Trophoblast cell (in vitro differentiated cells and primary cell): ENCODE measurements at regions not wholly inside any gene's neighbourhood (a gene's known extent, or its start where the extent isn't known, plus 50 kb on each side); places are given as distances from the start of the nearest gene placed in this dataset.
"Not testable (repeated sequence)": the region's sequence is repeated elsewhere in the genome, so short reads cannot be mapped to it uniquely, and the experiment has no call there.

Experiments used
- DNase-seq, 2 donors: peaks; one replicate each; pipeline ENCODE4 v3.0.0-alpha.2; 2016
- H2AFZ ChIP-seq: 2 replicates; pipeline ENCODE4 v1.6.1; 2013; ENCODE audit warnings: low read length, moderate library complexity, mild to moderate bottlenecking; ENCODE audit not compliant: insufficient read depth, poor library complexity
- H2AK5ac ChIP-seq: 2 replicates; pipeline ENCODE4 v1.6.1; 2013; ENCODE audit warnings: mild to moderate bottlenecking, low read length
- H2BK120ac ChIP-seq: 2 replicates; pipeline ENCODE4 v1.6.1; 2013; ENCODE audit warnings: low read length, mild to moderate bottlenecking, moderate library complexity; ENCODE audit not compliant: insufficient read depth, poor library complexity
- H2BK12ac ChIP-seq: 2 replicates; pipeline ENCODE4 v1.6.1; 2013; ENCODE audit warnings: mild to moderate bottlenecking, low read length, moderate library complexity
- H2BK5ac ChIP-seq: 2 replicates; pipeline ENCODE4 v1.6.1; 2013; ENCODE audit warnings: low read length, low read depth, moderate library complexity, mild to moderate bottlenecking; ENCODE audit not compliant: poor library complexity
- H3K14ac ChIP-seq: 2 replicates; pipeline ENCODE4 v1.6.1; 2013; ENCODE audit warnings: mild to moderate bottlenecking, low read length
- H3K18ac ChIP-seq: 2 replicates; pipeline ENCODE4 v1.6.1; 2013; ENCODE audit warnings: mild to moderate bottlenecking, low read length
- H3K23ac ChIP-seq: 2 replicates; pipeline ENCODE4 v1.6.1; 2013; ENCODE audit warnings: low read length
- H3K27ac ChIP-seq: 2 replicates; pipeline ENCODE4 v1.5.1; 2013; ENCODE audit warnings: low read depth, mild to moderate bottlenecking, inconsistent platforms, low read length, moderate library complexity
- H3K27me3 ChIP-seq: 2 replicates; pipeline ENCODE4 v1.6.1; 2013; ENCODE audit warnings: inconsistent platforms, mild to moderate bottlenecking, low read length, moderate library complexity; ENCODE audit not compliant: insufficient read depth
- H3K36me3 ChIP-seq, 2 experiments: 1 replicate in 1 of 2; 2 replicates in 1 of 2; pipeline ENCODE4 v1.6.1; 2013; ENCODE audit warnings: low read length in 2 of 2, mild to moderate bottlenecking in 2 of 2, moderate library complexity in 1 of 2; ENCODE audit not compliant: insufficient read depth in 2 of 2, control insufficient read depth in 1 of 2
- H3K4ac ChIP-seq: 2 replicates; pipeline ENCODE4 v1.6.1; 2013; ENCODE audit warnings: low read depth, mild to moderate bottlenecking, low read length, moderate library complexity
- H3K4me1 ChIP-seq, 2 experiments: 1 replicate in 1 of 2; 2 replicates in 1 of 2; pipeline ENCODE4 v1.6.1; 2013; ENCODE audit warnings: low read length in 2 of 2, mild to moderate bottlenecking in 2 of 2, moderate library complexity in 1 of 2; ENCODE audit not compliant: insufficient read depth in 2 of 2, control insufficient read depth in 1 of 2
- H3K4me2 ChIP-seq: 2 replicates; pipeline ENCODE4 v1.6.1; 2013; ENCODE audit warnings: inconsistent platforms, mild to moderate bottlenecking, low read length, moderate library complexity
- H3K4me3 ChIP-seq: 2 replicates; pipeline ENCODE4 v1.5.1; 2013; ENCODE audit warnings: mild to moderate bottlenecking, low read depth, low read length, inconsistent platforms
- H3K79me1 ChIP-seq: one replicate; pipeline ENCODE4 v1.6.1; 2013; ENCODE audit warnings: low read length
- H3K79me2 ChIP-seq: 2 replicates; pipeline ENCODE4 v1.6.1; 2013; ENCODE audit warnings: low read length, mild to moderate bottlenecking; ENCODE audit not compliant: control insufficient read depth, insufficient read depth, poor library complexity
- H3K9ac ChIP-seq: 2 replicates; pipeline ENCODE4 v1.6.1; 2013; ENCODE audit warnings: mild to moderate bottlenecking, low read length
- H3K9me3 ChIP-seq: 2 replicates; pipeline ENCODE4 v1.6.1; 2013; ENCODE audit warnings: low read depth, mild to moderate bottlenecking, control low read depth, inconsistent platforms, low read length; ENCODE audit not compliant: insufficient read depth
- H4K12ac ChIP-seq: 2 replicates; pipeline ENCODE4 v1.6.1; 2013; ENCODE audit warnings: low read depth, mild to moderate bottlenecking, low read length, moderate library complexity
- H4K8ac ChIP-seq: 2 replicates; pipeline ENCODE4 v1.6.1; 2013; ENCODE audit warnings: low read depth, mild to moderate bottlenecking, low read length, moderate library complexity
- H4K91ac ChIP-seq: one replicate; pipeline ENCODE4 v1.6.1; 2013; ENCODE audit warnings: low read depth, mild to moderate bottlenecking, low read length, moderate library complexity
- WGBS: extraction: QIAGEN DNeasy Blood & Tissue Kit; methylation state at CpG from one replicate; pipeline ENCODE4 v1.1.7; 2013; ENCODE audit warnings: missing lambda C conversion rate; ENCODE audit not compliant: insufficient read length, insufficient coverage; ENCODE audit errors: extremely low coverage; 5-methylcytosine and 5-hydroxymethylcytosine counted together

- H3K79me1 ChIP-seq, H3K4ac ChIP-seq, H3K36me3 ChIP-seq, H2BK12ac ChIP-seq, H3K14ac ChIP-seq, H2BK5ac ChIP-seq, H3K79me2 ChIP-seq, H3K4me2 ChIP-seq, H3K4me3 ChIP-seq, H3K4me1 ChIP-seq, H4K8ac ChIP-seq, H2BK120ac ChIP-seq, H2AFZ ChIP-seq, H3K27me3 ChIP-seq, H3K27ac ChIP-seq, H3K23ac ChIP-seq, H2AK5ac ChIP-seq, H3K18ac ChIP-seq, H3K9ac ChIP-seq, H4K91ac ChIP-seq, DNase-seq, H4K12ac ChIP-seq, H3K9me3 ChIP-seq: not testable (repeated sequence)
- WGBS = 100% methylated on average over 2 of the region's 7 CpGs
These were observed 51.8 kb upstream of the OSMR start for GRCh38 chr5:38794037-38794436.

GRCh38 chr5:38794986-38795385, 50.8 kb upstream of the OSMR start:
- Histone ChIP-seq H3K23ac (no peak overlapping the region), H2BK120ac (no peak overlapping the region), H3K14ac (no peak overlapping the region), H2AFZ (no peak overlapping the region), H3K27me3 (no peaks in the 10 kb centered on the region), H4K8ac (no peak overlapping the region), H3K9me3 (no peaks in the 10 kb centered on the region), H3K27ac (no peak overlapping the region), H3K4me2 (no peak overlapping the region), H3K36me3 (no peaks in the 10 kb centered on the region), H2BK5ac (no peak overlapping the region), H3K79me2 (no peaks in the 10 kb centered on the region), H3K4me1 (no peaks in the 10 kb centered on the region), H3K79me1 (no peaks in the 10 kb centered on the region), H3K18ac (no peak overlapping the region), H3K4me3 (no peak overlapping the region), H4K12ac (no peak overlapping the region), H4K91ac (no peak overlapping the region), H3K9ac (no peak overlapping the region), H3K4ac (no peak overlapping the region), H2BK12ac (no peak overlapping the region), H2AK5ac (no peak overlapping the region)
- WGBS = no CpG with 5 or more reads among the region's 5 CpGs
- DNase-seq = no peak

DNA sequence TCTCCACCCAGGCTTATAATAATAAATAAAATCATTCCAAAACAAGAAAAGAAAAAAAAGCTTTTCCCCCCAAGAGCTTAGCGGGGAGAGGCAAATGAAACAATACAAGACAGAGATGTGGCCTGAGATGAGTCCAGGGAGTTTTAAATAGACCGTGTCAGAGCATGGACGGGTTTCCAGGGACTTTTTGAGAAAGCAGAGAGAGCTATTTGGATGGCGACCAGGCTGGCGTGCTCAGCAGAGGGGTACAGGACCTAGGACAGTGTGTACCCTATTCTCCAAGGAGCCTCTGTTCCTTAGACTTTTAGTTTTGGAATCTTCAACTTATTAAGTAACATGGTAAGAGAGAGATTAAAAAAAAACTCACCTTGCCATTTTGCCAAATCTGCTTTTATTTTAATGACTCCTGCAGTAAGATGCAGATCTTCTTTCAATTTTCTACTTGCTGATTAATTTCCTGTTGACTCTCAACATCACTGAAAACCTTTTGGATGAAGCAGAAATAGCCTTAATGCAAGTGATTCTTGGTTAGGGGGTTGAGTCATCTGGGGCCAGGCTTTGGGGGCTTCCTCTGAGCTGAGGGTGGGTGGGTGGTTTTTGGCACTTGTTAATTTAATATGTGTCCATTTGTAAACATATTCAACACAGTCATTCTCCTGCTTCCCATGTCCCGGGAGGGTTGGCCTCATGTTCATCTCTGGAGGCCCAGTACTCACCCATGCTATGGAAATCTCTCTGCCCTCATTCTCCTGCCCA, 49.6 kb upstream of the OSMR start:
- Histone ChIP-seq H3K4me3 (no peak overlapping the region), H4K91ac (no peak overlapping the region), H3K14ac (no peak overlapping the region), H4K8ac (no peak overlapping the region), H3K4me2 (no peak overlapping the region), H2BK12ac (no peak overlapping the region), H4K12ac (no peak overlapping the region), H2AK5ac (no peak overlapping the region), H3K79me1 (no peaks in the 10 kb centered on the region), H3K9me3 (peaks cover 2% of the 10 kb centered on the region), H3K4me1 (no peaks in the 10 kb centered on the region), H3K4ac (no peak overlapping the region), H3K79me2 (no peaks in the 10 kb centered on the region), H3K23ac (no peak overlapping the region), H3K27ac (no peak overlapping the region), H3K18ac (no peak overlapping the region), H3K36me3 (no peaks in the 10 kb centered on the region), H2BK5ac (no peak overlapping the region), H3K9ac (no peak overlapping the region), H3K27me3 (no peaks in the 10 kb centered on the region), H2AFZ (no peak overlapping the region), H2BK120ac (no peak overlapping the region)
- DNase-seq = no peak
- WGBS = no CpG with 5 or more reads among the region's 6 CpGs
